Hematopoietic multipotent progenitor cell treated with erythropoietin and hydrocortisone succinate and interleukin-3 and kit ligand, for 8 days (in vitro differentiated cells): ENCODE measurements at regions not wholly inside any gene's neighbourhood (a gene's known extent, or its start where the extent isn't known, plus 50 kb on each side); places are given as distances from the start of the nearest gene placed in this dataset.

Experiments
- DNase-seq: peaks from one replicate; pipeline ENCODE4 v3.0.0-alpha.2; 2015

DNA sequence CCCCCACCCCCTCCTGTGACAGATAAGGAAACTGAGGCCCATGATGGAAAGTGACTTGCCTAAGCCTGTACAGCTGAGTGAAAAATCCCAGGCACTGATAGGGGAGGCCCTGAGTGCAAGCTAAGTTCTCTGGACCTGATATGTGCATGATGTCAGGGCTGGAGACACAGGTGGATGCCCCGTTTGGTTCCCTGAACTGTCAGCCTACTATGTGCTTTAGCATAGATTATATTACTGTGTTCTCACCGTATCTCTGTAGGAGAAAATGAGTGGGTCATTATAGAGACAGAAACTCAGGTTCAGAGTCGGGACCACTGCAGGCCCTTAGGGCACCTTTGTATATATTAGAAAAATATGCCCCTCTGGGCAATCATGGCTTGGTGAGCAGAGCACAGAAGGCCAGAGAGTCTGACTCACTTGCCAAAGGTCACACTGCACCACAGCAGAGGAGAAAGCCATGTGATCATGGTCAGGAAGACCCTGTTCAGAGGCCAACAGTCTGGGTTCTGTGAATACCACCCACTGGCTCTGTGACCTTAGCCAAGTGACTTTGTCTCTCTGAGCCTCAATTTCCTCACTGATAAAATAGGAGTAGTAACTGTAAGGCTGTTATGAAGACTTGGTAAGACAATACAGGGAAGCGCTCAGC is 145.8 kb upstream of the WNT4 start:
- DNase-seq = no peak

DNA sequence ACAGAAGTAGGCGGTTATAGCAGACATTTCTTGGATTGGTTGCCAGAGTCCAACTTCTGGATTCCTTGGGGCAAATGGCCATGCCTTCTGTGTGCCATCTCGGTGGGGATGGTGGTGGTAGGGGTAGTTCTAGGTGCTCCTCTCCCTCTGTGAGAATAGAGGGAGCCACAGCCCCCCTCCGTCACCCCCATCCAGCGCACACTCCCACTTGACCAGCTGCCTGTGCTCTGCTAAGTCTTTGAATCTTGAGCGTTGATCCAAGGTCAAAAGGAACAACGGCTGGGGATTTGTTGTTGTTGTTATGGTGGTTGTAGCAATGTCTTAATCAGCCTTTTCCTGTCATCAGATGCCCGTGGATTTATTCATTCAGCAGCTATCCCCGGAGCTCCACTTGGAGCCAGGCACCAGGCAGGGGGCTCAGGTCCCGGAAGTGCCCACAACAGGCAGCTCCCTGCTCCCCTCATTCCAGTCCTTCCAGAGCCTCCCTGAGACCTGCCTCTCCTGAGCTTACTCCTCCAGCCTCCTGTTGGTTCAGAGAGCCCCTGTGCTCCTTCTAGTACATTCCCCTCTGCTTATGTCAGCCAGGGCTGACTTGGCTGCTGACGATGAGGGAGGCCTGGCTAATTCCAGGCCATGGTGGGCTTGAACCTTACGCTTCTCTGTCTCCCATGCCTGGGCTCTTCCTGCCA is 146.6 kb upstream of the WNT4 start:
- DNase-seq = no peak

DNA sequence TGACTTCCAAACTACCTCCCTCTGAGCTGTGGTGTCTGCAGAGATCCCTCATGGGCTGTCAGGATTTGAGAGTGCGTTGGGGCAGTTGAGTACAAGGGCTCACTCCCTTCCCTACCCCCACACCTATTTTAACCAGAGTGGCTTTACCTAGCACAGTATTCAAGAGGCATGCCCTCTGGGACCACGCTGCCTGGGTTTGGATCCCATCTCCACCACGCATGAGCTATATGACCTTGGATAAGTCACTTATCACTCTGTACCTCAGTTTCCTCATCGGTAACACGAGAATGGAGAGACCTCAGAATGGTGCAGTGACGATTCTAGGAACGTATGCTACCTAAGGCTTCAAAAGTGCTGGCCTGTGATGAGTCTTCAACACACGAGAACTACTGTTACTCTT is 147.3 kb upstream of the WNT4 start:
- no peak for DNase-seq

DNA sequence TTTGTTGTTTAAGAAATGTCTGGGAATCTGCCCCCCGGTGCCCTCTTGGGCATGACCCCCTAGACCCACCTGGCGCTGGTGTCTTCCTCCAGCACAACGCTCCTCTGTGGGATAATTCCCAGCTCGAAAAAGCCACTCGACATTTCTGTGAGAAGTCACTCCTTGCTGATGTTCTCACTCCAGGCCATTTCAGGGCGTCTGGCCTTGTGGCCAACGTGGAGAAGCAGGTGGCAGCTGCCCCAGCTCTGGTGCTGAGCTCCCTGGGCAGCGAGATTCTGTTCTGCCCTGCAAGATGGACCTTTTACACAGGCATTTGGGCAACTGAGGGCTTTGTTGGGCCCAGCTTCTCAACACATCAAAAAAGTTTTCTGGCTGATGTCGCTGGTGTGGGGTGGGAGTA is 147.7 kb upstream of the WNT4 start:
- no peak for DNase-seq

DNA sequence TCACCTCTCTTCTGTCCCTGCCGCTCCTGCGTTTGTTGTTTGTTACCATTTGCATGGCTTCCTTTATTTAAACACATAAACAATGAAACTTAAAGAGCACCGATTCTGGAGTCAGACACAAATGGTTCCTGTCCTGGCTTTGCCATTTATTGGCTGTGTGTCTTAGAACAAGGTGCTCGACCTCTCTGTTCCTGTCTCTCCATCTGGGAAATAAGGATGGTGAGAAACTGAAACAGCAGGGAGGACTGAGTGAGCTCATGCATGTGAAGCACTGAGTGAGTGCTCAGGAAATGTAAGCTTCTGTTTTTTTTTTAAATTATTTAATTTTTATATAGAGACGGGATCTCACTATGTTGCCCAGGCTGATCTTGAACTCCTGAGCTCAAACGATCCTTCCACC is 148.2 kb upstream of the WNT4 start:
- no peak for DNase-seq

DNA sequence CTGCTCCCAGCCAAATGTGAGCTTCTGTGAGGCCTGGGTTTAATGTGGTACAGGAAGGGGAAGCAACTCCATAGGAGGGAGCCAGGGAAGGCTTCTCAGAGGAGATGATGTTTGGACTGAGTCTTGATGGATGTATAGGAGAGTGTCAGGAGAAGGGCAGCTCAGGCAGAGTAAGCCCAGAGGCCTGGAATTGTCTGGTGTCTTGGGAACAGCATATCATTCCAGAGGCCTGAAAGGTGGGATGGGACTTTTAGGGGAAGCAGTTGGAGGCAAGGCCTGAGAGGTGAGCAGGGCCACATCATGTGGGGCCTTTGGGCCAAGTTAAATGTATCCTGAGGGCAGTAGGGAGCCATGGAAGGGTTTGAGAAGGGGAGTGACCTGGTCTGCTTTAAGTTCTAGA is 148.6 kb upstream of the WNT4 start:
- DNase-seq = no peak

DNA sequence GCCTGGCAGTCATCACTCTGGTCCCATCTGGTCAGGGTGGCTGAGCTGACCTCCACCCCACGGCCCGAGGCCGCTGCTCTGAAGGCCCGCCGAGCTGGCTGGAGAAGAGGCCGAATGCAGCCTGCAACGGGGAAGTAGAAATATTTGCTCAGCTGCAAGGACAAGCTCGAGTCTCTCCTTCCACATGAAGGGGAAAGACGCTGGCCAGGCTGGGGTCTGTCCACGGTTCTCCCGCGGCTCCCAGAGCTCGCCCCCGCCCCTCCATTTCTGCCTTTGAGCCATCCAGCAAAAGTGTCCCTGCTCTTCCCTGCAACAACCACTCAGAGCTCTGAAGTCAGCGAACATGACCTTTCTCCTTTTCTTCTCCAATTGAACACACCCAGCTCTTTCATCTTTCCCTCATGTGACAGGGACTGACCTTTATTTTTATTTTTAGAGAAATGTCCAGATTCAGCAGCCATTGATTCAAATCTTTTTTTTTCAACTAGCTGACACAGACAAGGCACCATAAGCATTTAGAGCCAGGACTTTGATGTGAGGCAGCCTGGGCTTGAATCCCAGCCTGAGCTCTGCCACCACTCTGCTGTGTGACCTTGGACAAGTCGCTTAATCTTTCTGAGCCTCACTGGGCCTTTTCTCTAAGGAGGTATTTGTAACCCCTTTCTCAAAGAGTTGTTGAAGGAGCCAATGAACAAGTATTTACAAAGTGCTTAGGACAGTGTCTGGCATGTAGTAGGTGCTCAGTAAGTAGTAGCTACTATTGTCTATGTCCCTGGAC is 149.3 kb upstream of the WNT4 start:
- no peak for DNase-seq

DNA sequence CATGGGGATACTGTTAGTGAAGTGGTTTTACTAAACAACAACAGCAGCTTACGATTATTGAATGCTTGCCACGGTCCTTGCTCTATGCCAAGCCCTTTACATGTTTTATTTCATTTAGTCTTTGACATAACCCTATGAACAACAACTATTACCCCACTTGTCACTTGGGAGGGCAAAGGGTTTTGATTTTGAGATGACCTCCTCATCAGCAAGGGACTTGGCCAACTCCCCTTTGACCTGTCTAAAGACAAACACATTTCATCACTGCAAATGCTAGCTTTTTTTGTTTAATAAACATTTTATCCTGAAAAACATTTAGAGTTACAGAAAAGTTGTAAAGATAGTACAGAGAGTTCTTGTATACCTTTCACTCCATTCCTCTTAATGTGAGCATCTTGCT is 152.5 kb upstream of the WNT4 start:
- no peak for DNase-seq

DNA sequence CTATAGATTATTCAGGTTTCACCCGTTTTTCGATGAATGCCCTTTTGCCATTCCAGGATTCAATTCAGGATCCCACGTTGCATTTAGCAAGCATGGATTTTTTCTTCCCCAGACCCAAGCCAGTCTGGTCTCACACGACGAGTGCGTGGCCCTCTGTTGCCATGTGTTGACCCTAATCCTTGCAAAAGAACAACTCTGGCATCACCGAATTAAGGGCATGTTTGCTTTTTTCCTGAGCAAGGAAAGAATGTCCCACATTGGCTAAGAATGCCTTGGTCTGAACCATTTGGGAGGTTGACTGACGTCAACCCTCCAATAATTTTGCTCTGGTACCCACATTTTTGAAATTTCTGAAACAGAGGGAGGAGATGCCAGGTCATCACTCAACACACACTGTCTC is 153.0 kb upstream of the WNT4 start:
- no peak for DNase-seq

DNA sequence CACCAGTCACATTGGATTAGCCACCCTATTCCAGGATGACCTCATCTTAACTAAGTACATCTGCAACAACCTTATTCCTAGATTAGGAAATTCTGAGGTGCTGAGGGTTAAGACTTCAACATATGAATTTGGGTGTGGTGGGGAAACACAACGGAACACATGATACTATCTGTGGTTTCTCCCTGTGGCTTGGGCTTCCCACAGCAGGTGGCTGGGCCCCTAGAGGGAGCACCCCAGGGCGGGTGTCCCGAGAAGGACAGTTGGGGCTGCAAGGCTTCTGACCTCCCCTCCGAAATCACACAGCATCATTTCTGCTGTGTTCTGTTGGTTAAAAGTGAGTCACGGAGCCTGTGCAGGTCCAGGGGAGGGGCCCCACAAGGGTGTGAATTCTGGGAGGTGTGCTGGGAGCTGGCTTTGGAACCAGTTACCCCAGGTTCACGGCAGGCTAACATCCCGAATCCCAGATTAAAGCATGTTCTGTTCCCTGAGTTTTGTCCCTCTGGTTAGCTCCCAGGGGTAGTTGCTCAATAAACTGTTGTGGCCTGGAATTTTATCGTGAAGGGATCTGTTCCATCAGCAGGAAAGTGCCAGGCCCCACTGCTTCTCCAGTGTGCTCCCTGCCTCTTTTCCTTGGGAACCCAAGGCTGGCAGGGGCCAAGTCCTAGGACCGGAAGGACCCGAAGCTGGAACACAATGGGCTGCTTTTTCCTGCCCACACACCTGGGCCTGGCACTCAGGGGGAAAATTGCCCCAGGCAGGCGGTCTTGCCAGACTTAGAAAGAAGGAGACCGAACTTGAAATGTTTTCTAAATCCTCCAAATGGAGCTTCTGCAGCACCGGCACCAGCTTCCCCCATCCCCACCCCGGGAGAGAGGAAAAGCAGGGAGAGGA is 154.0 kb upstream of the WNT4 start:
- DNase-seq = peak; percentile 68

DNA sequence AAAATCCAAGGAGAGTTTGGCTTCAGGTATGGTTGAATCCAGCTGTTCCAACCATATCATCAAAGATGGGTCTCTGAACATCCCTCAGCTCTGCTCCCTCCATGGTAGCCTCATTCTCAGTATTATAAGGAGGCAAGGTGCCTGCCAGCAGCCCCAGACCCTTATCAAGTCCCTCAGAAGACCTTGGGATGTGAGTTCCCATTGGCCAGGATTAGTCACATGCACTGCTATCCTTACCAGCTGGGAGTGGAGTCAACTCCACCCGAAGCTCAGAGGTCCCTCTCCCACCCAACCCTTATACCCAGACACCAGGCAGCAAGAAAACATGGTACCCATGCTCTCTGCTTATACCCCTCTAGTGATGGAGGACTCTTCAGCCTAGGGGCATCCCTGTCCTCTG is 153.7 kb upstream of the ZBTB40 start:
- DNase-seq = peak; percentile 25

DNA sequence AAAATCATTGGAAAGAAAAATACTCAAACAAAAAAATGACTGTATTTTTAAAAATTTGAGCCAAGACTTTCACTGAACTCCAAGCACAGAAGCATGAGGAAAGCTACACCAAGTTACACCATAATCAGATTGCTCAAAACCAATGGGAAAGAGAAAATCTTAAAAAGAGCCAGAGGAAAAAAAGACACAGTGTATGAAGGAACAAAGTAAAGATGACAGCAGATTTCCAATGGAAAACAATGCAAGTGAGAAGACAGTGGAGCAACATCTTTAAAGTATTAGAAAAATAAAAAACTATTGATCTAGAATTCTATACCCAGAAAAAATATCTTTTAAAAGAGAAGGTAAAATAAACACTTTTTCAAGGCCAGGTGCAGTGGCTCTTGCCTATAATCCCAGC is 147.8 kb upstream of the ZBTB40 start:
- DNase-seq = no peak

DNA sequence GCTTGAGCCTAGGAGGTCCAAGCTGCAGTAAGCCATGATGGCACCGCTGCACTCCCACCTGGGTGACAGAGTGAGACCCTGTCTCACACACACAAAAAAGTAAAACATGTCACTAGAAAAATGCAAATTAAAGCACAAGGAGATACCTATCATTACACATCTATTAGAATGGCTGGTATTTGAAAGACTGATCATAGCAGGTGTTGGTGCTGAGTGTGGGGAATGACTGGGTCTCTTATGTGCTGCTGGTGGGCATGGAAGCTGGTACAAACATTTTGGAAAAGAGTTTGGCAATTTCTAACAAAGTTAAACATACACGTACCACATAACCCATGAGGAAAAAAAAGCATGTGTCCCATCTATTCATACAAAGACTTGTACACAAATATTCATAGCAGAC is 142.1 kb upstream of the ZBTB40 start:
- DNase-seq = no peak

DNA sequence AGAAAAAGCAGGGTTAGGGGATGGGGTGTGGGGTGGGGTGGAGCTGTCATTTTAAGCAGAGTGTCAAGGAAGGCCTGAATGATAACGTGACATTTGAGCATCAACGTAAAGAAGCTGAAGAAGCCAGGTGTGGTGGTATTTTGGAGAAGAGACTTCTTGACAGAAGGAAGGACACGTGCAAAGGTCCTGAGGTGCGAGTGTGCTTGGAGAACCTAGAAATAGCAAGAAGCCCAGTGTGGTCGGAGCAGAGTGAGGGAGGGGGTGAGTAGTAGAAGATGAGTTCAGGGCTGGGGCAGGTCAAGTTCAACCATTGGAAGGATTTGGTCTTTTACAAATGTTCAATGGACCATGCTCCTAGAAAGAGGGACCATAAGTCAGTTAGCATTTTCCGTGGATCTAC is 140.2 kb upstream of the ZBTB40 start:
- no peak for DNase-seq

DNA sequence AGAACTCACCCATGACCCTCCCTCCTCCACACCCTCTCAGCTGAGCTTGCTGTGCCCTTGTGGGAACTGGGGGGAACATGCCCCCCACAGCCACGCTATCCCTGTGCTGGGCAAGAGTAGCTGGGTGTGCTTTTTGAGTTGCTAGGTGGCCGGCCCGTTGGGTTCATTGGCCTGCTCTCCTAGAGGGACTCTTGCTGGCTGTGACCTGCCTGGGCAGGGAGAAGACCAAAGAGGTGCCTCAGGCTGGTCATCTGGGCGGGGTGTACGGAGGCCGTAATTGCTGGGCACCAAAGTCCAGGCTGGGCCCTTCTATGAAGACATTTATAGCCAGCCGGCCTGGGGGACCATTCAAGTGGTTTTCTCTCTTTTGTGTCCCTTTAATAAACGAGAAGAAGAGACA is 138.3 kb upstream of the ZBTB40 start:
- DNase-seq = no peak

DNA sequence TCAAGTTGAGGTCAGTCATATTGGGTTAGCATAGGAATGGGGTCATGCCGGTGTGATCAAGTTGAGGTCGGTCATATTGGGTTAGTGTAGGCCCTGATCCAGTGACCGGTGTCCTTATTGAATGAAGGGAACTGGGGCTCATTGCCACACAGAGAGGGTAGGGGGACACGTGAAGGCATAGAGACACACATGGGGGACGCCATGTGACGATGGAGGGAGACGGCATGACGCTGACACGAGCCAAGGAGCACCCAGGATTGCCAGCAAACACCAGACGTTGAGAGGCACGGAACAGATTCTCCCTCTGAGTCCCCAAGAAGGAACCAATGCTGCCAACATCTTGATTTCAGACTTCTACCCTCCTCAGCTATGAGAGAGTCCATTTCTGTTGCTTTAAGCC is 136.9 kb upstream of the ZBTB40 start:
- no peak for DNase-seq

DNA sequence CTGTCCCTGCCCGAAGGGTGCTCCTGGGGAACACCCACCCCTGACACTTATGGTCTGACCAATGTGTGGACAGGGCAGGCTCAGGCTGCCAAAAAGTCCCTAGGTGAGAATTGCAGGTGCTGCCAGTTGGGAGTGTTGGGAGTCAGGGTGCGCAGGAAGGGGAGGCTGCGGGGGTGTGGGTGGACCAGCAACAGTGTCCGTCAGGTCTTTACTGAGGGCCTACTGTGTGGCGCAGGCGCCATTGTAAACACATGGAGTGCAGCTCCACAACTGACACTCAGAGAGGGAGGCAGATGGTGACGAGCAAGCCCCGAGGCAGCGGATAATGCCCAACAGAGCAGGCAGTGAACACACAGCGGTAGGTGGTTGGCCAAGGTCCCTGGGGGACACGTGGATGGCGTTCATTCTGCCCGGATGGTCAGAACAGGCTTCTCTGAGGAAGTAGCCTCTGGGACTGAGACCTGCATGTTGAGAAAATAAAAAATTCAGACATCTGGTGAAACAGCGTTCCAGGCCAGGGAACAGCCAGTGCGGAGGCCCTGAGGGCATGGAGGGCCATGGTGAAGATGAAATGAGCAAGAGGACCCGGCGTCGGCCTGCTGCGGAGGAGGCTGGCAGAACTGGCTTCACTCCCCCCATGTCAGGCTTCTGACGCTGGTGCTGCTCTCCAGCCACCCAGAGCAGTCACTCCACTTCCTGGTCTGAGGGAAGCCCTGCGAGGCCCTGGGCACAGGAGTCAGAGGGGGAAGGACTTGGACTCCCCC is 136.2 kb upstream of the ZBTB40 start:
- no peak for DNase-seq

DNA sequence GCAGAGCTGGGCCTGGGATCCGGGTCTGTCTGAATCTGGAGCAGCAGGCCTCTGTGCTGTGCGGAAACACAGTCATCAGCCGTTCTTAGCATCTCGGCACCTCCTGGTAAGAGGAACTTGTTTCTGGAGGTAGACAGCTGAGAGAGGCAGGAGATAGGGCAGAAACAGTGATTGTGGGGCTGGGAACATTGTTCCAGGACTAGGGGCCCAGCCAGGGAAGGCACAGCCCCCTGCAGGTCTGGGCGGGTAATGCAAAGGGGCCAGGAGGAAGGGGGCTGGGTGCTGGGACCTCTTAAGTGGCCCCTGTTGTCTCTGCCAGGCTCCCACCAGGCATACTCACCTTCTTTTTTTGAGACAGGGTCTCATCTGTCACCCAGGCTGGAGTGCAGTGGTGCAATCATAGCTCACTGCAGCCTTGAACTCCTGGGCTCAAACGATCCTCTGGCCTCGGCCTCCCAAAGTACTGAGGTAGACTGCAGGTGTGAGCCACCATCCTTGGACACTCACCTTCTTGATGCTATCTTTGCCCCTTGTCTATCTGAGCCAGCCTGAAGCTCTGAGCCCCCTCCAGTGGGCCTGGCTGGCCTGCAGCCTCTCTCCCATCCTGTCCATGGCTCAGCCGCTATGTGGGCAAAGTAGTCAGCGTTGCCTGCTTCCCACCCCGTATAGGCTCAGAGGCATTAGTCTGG is 134.3 kb upstream of the ZBTB40 start:
- no peak for DNase-seq

DNA sequence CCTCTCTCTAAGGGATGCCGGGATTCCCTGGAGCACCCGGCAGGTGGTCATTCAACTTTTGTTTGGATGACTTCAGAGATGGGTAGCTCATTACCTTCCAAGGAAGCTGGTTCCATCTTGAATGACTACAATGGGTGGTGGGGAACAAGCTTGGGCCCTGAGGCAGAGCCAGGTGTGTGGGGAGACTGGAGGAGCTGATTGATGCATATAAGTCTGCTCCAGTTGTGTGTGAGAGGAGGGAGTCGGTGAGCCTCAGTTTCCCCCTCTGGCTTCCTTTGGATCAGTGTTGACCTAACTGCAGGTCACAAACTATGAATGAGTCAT is 133.8 kb upstream of the ZBTB40 start:
- DNase-seq = no peak

DNA sequence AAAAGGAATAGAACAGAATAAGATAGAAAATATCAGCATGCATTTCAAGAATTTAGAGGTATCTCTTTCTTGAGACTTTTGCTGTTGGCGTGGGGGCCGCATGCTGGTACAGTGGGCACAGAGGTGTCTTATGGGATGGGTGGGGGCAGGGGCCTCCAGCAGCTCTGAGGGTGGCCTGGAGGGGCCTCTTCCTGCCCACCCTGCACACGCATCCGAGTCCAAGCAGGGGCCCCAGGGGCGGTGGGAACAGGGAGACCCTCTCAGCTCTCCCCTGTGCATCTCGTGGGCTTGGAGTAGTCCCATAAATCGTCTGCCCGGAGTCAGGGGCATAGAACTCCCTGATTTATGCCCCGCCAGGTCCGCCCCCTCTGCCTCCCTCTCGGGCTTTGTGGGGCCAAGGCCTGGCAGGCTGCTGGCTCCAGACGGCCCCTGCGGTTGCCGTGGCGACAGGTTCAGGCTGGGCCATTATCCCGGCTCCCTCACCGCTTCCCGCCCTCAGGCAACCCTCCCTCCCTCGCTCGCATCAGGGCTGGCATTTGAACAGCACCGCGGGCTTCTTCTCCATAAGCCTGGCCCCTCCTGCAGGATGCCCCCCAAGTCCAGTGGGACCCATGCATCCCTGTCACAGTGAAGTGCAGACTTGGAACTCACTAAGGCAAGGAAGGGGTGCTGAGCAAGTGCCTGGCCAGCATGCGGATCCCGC is 133.2 kb upstream of the ZBTB40 start:
- DNase-seq = no peak

DNA sequence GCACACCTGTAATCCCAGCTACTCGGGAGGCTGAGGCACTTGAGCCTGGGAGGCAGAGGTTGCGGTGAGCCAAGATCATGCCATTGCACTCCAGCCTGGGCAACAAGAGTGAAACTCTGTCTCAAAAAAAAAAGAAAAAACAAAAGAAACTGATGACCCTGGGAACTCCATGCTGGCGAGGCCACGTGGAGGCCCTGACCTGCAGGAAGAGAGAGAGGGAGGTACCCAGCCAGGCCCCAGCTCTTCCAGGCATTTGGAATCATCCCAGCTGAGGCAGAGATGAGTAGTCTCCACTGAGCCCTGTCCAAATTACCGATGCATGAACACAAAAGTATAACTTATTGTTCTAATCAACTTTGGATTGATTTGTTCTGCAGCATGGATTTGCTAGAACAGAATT is 132.0 kb upstream of the ZBTB40 start:
- no peak for DNase-seq
